Putamen (tissue), 1 donor: ENCODE measurements at regions not wholly inside any gene's neighbourhood (a gene's known extent, or its start where the extent isn't known, plus 50 kb on each side); places are given as distances from the start of the nearest gene placed in this dataset.

Source experiments
- DNase-seq: peaks from one replicate; pipeline ENCODE4 v3.0.0-alpha.2; 2016; ENCODE audit warnings: low spot score

DNA sequence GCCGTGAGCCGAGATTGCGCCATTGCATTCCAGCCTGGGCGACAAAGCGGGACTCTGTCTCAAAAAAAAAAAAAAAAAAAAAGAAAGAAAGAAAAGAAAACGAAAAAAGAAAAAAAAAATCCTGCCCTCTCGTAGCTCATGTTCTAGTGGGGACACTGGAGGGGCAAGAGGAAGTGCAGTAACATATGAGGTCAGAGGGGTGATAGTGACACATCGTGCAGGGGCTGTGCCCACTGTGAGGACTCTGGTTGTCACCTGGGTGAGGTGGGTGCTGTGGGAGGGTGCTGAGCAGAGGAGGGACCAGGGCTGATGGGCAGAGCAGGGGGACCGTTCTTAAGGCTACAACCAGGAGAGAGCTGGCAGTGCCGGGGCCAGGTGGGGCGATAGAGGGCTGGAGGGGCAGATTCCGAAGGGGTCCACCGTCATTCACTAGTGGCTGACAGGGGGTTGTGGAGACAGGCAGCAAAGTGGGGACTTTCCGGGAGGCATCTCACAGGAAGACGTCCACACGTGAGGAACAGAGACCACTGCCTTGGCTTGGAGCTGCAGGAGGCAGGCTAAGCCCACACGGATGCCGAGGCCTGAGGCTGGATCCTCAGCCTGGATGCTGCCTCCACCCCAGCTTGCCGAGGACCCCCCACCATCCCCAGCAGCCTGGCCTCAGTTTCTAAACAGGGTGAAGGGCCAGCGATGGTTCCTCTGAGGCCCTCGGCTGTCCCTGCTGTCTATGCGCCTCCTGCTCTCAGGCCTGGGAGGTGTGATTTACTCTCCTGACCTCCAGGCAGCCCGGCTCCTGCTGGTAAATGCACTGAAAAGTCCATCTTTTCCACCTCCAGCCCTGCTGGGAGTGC lies 154.3 kb upstream of the IQSEC1 start:
- no peak for DNase-seq

- no peak for DNase-seq
Observed at GRCh38 chr3:13224967-13225366, 151.7 kb upstream of the IQSEC1 start.

DNA sequence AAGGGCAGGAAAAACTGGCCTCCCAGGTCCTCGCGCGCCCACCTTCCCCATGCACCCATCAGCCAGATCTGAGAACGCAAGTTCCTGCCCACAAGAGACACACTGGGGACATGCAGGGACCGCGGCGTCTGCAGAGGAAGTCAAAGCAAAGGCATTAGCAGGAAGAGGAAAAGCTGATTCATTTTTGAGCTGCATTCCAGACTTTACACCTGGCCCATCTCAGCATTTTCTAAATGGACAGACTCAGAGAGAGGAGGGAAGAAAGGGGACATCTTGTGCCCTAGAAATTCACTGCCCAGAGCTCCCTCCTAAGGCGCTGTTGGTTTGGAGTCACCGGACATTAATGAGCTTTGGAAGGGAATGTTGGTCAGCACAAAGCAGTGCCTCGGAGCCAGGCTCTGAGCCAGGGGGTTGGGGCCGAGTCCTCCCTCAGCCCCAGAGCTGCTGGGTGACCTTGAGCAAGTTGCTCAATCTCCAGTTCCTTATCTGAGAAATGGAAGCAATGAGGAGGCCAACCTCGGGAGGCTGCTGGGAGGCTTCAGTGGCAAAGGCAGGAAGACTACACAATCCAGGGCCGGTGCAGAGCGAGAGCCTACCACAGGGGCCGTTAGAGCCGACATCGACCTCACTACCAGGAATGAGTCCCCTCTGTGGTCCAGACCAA lies 150.5 kb upstream of the IQSEC1 start:
- DNase-seq, result no peak

DNA sequence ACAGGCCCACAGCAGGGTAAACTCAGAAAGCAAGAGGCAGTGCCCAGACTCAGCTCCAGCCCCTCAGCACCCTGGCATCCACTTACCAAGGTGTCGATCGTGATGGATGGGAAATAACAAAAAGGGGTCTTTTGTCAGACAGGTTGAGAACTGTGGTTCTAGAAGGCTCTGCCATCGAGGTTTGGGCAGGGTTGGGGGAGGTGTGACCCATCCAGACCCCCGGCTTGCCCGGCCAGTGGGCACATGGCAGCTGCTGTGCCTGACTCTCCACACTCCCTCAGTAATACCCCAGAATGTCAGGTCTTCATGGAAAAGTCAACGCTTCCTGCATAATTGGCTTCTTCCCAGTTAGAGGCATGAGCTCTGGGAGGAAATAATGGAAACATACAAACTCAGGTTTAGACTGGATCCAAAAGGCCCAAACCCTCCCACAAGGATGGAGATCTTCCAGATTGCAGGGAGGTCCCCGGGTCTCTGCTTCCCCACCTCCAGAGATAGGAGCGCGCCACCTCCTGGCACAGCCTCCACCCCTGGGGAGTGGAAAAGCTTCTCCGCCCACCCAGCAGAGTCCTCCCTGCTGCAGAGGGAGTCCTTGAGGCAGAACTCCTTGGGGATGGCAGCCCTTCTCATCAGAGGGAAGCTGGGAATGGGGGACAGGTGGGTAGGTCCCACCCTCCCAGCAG lies 149.8 kb upstream of the IQSEC1 start:
- DNase-seq, result no peak

DNA sequence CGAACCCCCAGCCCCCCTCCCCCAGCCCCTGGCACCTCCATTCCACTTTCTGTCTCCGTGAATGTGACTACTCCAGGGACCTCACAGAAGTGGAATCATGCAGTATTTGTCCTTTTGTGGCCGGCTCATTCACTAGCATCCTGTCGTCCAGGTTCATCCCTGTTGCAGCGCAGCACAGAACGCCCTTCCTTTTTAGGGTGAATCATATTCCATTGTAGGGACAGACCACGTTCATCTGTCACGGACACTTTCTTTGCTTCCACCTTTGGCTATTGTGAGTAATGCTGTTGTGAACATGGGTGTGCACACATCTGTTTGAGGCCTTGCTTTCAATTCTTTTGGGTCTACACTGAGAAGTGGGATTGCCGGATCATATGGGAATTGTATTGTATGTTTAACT lies 148.9 kb upstream of the IQSEC1 start:
- no peak for DNase-seq

DNA sequence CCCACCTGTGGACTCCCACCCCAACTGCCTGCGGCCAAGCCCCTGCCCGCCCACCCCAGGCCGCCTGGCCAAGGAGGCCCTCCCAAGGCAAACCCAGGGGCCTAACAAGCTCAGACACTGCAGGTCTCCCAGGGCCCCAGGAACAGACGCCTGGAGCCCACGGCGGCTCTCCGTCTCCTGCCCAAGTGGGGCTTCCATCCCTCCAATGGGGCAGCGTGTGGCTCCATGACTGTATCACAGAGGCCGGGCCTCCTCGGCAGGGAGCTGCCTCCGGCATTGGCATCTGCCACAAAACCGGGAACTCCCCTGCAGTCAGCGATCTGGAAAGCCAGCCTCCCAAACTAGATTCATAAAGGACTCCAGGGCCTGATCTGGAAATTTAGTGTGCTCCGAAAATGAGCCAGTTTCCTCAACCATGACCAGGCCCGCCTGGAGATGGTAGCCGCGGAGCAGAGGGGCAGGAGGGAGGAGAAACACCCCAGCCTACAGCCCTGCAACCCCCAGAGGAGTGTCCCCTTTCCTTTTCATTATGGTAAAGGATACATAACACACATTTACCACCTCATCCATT lies 148.3 kb upstream of the IQSEC1 start:
- DNase-seq, result no peak

GRCh38 chr3:13220991-13221390 lies 147.8 kb upstream of the IQSEC1 start:
- no peak for DNase-seq

GRCh38 chr3:13219902-13220296 lies 146.7 kb upstream of the IQSEC1 start:
- no peak for DNase-seq

DNA sequence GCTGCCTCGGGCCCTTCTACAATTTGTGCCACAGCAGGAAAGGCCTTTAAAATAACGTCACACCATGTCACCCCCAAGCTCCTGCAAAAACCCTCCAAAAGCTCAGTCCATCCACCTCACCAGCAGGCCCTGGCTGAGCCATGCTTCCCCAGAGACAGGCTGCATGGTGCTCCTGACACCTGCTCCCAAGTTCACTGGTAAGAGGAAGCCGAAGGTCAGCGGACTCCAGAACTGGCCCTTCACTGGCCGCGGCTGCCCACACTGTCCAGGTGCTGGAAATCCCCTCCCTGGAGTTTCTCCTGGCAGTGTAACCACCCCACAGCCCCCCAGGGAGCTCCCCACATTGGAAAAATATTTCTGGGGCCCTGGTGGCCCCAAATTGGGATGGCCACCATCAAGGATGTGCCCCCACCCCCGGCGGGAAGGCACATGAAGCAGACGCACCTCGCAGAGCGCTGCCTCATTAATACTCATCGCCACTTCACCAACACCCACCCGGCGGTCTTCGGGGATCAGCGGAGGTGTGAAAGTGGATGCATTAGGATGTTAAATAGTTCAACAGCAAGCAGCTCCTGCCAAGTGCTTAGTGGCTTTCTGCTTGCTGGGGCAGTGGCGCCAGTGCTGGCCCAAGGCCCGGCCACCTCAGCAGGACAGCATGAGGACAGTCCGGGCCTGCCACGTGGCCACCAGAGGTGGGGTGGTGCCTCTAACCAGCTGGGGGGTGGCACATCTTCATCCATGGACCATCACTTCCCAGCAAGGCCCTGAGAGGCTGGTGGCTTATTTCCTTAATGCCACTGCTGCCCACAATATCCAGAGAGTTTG lies 146.1 kb upstream of the IQSEC1 start:
- DNase-seq, result no peak

- DNase-seq, result no peak
Observed at GRCh38 chr3:13218541-13218908, 145.3 kb upstream of the IQSEC1 start.

DNA sequence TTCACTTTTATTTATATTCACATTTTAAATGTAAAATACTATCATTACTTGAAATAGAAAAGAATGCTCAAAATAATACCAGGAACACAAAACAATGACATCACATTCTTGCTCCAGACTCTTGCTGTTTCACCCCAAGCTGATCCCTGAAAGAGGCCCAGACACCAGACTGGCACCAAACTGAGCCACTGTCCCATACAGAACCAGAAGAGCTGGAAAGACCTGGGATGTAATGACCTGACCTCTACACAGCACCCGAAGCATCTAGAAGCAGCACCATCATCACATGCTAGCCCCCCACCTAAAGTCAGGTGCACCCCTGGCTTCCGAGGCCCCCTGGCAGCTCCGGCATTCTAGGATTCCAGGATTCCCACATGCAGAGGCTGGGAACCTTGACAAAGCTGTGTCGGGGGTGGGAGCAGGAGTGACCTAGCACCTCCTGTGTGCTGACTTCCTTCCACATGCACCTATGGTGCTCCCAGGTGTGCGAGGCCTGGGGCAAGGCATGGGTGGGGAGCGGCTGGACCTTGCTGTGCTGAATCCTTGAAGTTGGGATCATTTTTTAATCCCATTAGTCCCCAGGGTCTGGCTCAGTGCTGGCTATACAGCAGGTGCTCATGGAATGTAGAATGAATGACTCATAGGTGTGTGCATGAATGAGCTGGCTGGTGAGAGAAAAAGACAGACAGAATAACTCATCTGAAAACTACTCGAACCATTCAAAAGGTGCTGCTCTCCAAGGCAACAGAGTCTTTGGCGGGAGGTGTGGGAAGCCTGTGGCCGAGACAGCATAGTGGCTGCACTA lies 144.7 kb upstream of the IQSEC1 start:
- DNase-seq, result no peak

GRCh38 chr3:13217253-13217652 lies 144.0 kb upstream of the IQSEC1 start:
- DNase-seq, result no peak

DNA sequence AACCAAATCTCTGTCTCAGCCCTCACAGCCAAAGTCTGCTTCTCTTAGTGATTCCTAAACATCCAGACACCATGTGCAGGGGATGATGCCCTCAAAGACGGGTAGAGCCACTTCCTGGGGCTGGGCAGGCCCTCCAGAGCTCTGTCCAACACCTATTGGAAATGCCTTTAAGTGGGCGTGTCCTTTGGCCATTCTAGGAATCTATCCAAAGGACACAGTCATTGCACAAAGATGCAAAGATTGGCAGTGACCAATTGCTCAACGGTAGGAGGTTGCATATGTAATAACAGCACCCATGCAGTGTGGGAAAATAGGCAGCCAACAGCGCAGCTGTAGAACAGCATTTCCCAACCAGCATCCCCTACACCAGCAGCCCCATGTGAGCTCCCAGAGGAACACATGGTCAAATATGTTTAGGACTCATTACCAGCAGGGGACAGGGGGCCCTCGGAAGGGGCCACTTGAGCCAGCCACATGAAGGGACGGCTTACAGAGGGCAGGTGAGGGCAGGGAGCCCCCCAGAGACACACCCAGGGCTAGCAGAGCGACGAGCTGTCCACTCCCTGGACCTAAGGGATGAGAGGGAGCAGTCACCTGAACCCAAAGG lies 142.8 kb upstream of the IQSEC1 start:
- DNase-seq, result no peak

DNA sequence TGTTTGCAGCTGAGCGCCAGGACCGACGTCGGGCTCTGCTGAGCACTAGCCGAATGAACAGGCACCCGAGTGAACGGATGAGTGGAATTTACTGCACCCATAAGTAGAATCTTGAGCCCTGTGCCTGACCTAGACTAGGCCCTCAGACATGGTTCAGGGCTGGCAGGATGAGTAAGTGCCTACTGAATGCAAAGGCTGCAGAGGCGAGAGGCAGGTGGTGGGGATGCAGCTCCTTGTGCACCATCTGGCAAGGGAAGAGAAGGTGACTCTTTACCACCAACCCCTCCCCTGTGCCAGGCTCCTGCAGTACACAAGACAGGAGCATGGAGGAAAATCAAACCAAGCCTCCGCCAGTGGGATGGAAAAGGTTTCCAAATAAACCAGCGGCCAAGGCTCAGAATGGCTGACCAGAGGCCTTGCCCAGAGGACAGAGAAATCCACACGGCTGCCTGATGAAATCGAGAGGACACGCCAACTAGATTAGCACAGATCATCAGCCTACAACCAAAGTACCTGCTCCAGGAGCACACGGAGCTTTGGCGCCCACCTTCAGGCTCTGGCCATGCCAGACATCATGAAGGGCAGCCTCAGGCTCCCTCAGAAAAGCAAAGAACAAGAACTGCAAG lies 141.7 kb upstream of the IQSEC1 start:
- no peak for DNase-seq

GRCh38 chr3:13213911-13214846 lies 140.9 kb upstream of the IQSEC1 start:
- DNase-seq, result no peak

- DNase-seq, result no peak
Observed at GRCh38 chr3:13213490-13213889, 140.3 kb upstream of the IQSEC1 start.

- DNase-seq, result no peak
Observed at GRCh38 chr3:13211605-13212210, 138.5 kb upstream of the IQSEC1 start.

- DNase-seq, result no peak
Observed at GRCh38 chr3:13210221-13210975, 137.2 kb upstream of the IQSEC1 start.
